ENCODE measurements at regions not wholly inside any gene's neighbourhood (a gene's known extent, or its start where the extent isn't known, plus 50 kb on each side); places are given as distances from the start of the nearest gene placed in this dataset.

DNA sequence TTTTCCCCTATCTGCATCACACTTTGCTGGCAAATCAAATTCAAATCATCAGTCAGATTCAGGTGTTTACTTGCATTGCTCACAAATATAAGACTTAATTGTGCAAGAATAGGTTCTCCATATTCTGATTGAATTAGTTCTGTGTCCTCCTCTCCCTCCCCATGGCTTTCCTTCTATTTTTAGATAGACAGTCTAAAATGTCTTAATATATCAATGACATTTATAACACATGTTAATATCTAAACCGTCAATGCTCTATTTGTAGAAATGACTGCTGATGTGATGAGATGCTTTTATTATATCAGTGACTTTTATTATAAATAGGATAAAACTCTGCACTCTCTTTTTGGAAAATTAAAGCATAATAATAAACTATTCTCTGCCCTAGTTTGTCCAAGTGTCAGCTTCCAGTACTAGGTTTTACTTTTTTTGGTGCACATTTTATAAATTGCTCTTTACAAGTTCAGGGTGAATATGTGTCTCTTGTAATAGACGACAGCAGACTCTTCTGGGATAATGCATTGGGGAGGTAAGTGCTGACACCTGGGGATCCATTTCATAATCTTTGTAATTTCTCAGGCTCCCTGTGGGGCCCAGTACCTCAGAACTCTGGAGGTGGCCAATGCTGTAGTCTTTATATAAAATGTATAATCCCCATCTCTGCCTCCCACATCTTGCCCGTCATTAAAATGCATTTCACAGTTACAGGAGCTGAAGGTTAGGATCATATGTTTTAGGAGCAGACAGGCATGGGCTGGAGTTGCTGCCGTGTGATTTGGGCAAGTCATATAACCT lies 321.5 kb downstream of the BRINP1 start:
- DNase-seq, result no peak

DNA sequence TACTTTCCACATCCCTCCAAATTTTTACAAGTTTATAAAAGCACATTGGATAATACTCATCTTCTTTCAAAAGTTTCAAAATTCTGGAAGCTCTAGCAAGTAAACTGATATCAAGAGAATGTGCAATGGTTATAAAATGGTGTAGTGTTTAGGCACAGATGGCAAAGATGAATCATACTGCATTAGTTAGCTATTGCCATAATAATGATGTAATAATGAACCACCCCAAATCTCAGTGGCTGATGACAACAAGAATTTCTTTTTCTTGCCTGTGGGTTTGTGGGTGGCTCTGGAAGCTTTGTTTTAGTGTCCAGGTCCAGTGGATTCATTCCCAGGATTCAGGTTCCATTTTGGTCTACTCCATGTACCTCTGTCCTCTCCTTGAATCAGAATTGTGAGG lies 319.0 kb downstream of the BRINP1 start:
- DNase-seq, result no peak

DNA sequence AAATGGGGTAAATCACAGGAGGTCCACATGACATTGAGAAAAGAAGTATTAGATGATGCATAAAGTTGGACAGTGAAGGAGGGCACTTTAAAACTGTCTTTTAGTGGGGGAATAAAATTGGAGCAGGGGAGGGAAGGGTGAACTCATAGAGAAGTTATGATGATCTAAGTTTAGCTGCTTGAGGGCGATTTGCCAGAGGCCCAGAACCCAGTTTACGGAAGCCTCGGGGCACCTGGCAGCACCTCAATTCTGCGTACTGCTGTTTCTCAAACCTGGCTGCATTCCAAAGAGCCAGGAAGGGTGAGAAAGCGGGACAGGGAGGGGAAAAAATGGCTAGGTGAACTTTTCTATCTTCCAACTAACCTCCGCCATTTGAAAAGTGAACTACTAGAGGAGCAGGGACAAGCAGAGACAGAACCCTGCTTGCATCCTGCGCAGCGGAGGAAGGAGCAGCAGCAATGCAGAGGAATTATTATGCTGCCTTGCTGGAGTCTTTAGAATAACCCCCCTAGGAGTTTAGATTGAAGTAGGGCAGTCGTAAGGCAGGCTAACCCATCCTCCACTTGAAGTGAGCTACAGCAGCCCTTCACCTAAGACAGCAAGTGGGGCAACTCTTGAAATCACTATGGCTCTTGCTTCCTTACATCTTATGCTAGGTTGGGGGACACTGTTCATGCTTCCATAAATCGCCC lies 316.8 kb downstream of the BRINP1 start:
- no peak for DNase-seq

DNA sequence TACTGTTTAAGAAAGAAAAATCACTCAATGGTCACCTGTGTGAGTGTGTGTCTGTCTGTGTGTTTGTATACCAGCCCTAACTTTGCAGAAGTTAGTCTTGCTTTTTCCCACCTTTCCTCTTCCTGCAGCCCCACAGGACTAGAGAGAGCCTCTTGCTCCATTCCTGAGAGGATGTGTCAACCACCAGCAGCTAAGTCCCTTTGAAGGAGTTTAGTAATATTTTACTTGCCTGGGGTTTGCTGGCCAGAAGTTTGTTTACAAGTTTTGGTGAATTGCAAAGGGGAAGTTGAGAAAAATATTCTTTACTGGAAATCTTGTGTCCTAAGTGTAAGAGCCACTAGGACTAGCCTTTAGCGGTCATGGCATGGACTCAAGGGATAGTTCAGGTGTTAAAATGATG lies 316.2 kb downstream of the BRINP1 start:
- DNase-seq, result no peak

DNA sequence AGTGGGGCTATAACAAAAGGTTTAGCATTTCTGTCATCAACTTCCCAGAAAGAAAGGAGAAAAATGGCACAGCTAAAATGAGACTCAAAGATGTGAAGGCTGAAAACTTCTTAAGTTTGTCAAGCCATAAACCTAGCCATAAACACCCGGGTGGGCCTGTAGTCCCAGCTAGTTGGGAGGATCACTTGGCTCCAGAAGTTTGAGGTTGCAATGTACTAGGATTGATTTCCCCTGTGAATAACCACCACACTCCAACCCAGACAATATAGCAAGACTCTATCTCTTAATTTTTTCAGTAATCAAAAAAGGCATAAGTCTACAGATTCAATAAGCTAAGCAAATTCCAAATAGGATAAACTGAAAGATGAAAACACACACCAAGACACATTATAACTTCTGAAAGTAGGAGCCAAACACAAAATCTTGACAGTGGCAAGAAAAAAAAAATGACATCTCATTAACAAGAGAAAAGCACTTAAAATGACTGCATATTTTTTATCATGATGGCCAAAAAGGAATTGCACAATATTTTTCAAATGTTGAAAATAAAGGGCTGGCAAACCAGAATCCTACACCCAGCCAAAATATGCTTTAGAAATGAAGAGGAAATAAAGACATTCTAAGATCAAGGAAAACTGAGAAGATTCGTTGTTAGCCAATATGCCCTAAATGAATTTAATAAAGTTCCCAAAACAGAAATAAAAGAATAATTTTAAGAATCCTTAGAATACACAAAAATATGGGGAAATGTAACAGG lies 308.4 kb downstream of the BRINP1 start:
- DNase-seq, result no peak

DNA sequence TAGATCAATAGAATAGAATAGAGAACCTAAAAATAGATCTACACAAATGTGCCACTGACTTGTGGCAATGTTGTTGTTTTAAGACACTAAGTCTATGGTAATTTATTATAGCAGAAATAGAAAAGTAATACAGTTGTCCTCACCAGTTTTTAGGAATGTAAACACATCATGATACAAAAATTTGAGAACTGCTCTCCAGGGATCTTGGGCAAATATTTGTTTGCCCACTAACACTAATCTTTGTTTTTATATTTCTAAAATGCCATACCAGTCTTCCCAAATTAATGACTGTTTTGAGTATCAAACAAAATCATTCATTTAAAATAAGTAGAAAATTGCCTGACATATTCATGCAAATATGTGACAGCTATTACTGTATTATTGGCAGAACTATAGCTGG lies 297.6 kb downstream of the BRINP1 start:
- no peak for DNase-seq

DNA sequence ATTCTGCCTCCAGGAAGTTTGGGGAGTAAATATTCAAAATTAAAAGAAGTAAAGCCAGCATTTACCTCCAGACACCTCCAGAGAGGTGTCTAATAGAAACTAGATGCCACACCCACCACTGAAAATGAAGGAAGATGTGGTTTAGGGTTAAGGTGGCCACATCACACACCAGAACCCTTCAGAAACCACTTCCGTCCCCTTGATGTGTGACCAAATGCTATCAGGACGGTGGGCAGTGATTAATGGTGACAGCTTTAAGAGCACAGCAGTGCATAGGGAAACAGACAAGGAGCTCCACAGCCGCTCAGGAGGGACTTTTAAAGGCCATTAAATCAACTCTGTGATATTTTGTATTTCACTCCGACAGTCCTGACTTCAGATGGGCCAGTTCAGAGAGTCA lies 295.2 kb downstream of the BRINP1 start:
- DNase-seq, result no peak

DNA sequence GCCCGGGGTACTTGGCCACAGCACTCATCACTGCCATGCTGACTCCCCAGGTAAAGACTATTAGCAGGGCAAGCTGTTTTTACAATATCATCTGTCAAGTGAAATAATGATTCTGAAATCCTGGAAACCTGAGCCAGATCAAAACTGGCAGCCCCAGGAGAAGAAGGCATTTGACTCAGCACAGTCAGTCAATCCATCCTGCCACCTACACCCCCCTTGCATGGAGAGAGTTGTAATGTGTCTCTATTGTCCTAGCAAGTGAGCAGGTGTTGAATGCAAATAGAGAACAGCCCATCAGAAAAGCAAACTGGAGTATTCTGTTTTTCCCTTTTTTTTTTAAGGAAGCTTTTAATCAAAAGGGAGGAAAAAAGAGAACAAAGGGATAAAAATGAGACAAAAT lies 291.2 kb downstream of the BRINP1 start:
- no peak for DNase-seq

DNA sequence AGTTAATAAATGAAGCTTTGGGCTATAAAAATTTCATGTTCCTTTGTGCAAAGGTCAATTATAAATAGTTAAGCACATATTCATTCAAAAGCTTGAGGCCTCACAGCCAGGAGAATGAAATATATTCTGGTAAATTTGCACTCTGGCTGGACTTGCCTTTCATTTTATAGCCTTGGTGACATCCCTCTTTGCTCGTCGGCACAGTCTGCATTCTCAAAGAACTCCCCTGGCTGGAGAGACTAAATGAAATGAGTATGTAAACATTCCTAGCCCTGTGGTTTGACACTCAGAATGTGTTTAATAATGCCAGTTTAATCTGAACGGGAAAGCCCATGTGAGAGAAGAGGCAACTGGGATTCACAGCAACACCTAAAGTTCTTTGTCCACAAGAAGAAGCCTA lies 285.6 kb downstream of the BRINP1 start:
- DNase-seq, result no peak

DNA sequence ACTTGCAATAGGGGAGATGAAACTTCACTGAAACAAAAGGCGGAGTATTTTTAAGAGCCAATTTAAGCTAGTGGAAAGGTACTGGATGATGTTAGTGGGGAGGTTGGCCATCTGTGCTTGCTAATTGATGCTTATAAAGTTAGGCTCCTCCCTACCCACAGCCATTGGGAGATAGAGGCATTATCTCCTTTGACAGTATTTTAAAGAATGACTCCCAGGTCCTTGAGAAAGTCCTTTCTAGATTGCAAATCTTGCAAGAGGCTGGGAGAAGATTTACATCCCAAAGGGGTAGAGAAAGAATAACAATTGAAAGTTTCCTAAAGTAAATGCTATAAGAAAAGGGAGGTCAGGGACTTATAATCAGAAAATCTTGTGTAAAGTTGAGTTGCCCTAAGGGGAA lies 282.6 kb downstream of the BRINP1 start:
- DNase-seq, result no peak

DNA sequence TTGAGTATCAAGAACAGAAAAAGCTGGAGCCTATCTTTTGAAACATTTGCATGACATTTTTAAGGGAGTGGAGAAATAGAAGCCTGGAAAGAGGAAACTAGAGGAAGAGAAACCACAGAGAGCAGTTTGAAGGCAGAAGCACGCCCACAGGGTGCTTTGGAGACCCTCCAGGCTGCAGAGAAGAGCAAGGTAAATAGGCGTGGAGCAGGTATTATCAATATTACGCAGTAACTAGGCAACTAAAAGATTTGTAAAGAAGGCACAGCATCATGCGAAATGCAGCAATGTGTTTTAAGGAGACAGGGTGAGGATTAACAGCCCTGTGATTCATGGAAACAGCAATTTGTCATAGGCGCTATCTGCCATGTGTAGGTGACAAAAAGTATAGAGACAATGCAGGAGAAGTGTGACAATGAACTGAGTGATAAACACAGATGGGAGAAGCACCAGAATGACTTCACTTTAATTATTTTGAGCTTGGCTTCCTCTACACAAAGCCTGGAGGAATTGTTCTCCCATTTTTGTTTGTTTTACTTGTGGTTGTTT lies 281.2 kb downstream of the BRINP1 start:
- no peak for DNase-seq

DNA sequence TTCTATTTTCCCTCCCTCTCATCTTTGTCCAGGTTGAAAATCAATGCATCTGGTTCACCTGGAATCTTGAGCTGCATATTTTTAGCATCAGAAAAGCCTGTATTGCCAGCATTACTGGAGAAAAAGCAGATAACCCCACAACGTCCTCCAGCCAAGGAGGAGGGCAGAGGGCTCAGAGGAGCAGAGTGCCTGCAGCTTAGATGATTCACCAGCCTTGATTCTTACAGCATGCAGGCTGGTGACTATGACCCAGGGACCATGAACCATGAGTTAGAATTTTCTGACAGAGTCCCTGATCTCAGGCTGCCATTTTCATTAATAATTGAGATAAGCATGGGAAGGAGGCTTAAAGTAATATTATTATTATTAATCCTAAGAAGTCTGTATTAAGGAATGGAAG lies 278.2 kb downstream of the BRINP1 start:
- DNase-seq, result no peak

DNA sequence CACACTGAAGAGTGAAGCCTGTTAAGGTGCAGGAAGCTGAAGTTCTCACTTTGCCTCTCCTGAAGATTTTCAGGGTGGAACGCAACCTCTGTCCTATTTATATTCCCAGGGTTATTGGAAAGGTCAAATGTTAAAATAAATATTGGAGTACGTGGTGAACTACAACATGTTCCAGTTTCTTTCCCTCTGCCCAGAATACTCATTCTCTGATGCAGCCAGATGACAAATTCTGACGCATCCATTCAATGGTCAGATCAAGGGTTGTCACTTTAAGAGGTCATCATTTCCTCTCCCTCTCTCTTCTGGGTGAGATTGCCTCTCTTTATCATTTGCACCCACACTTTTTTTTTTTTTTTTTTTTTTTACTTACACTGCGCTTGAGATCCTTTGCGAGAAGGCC lies 277.1 kb downstream of the BRINP1 start:
- no peak for DNase-seq

DNA sequence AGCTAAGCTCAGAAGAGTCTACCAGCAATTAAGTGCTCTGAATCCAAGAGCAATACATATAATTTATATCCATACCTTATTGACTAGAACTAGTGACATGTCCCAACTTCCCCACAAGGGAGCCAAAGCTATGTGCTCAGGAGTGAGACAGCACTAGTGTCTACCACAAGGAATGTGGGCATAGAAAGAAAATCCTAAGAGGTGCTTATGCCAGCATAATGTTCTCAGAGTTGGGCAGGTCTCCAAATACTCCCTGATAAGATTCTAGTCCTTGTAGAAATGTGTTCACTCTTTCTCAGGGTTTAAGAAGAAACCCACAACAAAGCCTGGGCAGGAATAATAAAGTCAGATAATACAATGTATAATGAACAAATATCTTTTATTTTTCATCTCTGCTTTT lies 275.1 kb downstream of the BRINP1 start:
- no peak for DNase-seq

DNA sequence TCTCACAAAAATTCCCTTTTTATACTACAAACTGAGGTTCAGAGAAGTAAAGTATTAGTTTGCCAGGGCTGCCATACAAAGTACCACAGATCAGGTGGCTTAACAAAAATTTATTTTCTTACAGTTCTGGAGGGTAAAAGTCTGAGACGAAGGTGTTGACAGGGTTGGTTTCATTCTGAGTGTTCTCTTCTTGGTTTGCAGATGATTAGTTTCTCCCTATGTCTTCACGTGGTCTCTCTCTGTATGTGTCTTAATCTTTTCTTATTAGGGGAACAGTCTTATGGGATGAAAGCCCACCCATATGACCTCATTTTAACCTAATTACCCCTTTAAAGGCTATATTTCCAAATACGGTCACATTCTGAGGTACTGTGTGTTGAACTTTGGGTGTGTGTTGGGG lies 274.2 kb downstream of the BRINP1 start:
- DNase-seq, result no peak

DNA sequence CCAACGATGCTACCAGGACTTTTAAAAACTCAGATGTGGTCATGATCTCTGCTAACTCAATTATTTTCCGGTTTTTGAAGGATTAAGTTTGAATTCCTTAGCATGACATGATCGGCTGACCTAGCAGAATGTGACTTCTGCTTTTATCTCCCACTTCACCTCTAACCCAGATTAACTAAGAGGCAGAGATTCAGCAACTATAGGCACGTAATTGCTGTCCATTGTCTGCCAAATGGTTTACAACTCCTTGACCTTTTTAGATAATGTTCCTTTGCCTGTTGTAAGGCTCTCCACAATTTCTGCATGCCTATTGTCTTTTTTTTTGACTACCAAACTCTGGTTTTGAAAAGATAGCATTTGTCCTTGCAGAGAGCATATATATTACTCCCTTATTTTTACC lies 268.2 kb downstream of the BRINP1 start:
- no peak for DNase-seq

DNA sequence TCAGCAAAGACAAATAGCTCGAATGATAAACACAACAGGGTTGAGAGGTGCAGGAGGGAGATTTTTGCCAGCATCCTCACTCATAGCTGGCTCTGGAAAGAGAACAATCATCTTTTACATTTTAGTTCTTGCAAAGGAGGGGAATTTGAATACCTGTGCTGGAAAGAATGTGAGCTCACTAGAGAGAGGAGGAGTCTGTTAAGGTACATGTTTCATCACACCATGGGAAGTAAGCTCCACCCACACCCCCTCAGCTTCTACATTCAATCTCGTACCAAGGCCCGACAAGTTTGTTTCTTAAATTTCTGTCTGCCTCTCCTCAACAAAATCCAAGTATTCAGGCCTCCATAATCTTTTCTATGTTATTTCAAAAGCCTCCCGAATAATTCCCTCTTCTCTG lies 254.6 kb downstream of the BRINP1 start:
- no peak for DNase-seq
